IPS-11a (cell line): ENCODE measurements at regions not wholly inside any gene's neighbourhood (a gene's known extent, or its start where the extent isn't known, plus 50 kb on each side); places are given as distances from the start of the nearest gene placed in this dataset.
"Not testable (repeated sequence)": the region's sequence is repeated elsewhere in the genome, so short reads cannot be mapped to it uniquely, and the experiment has no call there.

Experiments
- H3K4me3 ChIP-seq: one replicate; pipeline ENCODE4 v1.5.1; 2013; ENCODE audit warnings: low read depth, low read length, control low read depth

GRCh38 chr13:21228738-21229137 is 52.3 kb downstream of the MRPL57 start:
- H3K4me3 ChIP-seq, result no peak overlapping the region

GRCh38 chr13:21229241-21230024 is 53.0 kb downstream of the MRPL57 start:
- no peak overlapping the region for H3K4me3 ChIP-seq

GRCh38 chr13:21230516-21230915 is 54.1 kb downstream of the MRPL57 start:
- no peak overlapping the region for H3K4me3 ChIP-seq

GRCh38 chr13:21231426-21231940 is 55.0 kb downstream of the MRPL57 start:
- no peak overlapping the region for H3K4me3 ChIP-seq

- no peak overlapping the region for H3K4me3 ChIP-seq
These were observed 55.7 kb downstream of the MRPL57 start for GRCh38 chr13:21232196-21232595.

- no peak overlapping the region for H3K4me3 ChIP-seq
These were observed 56.1 kb downstream of the MRPL57 start for GRCh38 chr13:21232599-21232998.

- H3K4me3 ChIP-seq, result no peak overlapping the region
These were observed 56.6 kb downstream of the MRPL57 start for GRCh38 chr13:21233086-21233485.

GRCh38 chr13:21234526-21234925 is 58.1 kb downstream of the MRPL57 start:
- no peak overlapping the region for H3K4me3 ChIP-seq

DNA sequence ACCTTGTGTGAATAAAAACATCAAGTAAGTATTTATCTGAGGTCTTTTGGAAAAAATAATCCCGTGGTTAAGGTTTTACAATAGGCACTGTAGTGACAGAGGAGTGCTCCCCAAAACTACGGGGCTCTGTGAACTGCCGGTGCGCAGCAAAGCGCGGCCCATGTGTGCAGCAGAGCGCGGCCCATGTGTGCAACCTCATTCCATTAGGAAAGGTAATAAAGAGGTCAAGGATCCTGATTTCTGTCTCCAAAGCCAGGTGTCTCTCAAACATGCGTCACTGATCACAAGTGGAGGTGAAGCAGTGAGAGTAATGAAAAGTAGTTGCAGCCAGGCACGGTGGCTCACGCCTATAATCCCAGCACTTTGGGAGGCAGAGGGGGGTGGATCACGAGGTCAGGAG is 58.7 kb downstream of the MRPL57 start:
- H3K4me3 ChIP-seq, result no peak overlapping the region

DNA sequence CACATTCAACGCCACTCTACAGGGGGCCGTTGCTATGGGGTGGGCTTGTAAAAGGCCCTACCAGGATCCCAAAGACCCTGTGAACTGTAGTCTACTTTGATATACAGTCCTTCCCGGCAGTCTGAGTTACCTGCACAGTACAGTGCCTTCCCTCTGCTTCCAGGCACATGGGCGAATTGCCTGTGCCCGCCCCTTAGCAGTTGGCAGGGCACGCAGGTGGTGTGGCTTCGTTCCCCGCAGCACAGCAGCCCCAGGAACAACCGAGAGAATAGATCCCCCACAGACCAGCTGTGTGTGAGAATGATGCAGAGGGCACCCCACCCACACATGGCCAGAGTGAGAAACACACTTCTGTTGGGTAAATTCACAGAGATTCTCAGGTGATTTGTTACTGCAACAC is 60.6 kb downstream of the MRPL57 start:
- no peak overlapping the region for H3K4me3 ChIP-seq

DNA sequence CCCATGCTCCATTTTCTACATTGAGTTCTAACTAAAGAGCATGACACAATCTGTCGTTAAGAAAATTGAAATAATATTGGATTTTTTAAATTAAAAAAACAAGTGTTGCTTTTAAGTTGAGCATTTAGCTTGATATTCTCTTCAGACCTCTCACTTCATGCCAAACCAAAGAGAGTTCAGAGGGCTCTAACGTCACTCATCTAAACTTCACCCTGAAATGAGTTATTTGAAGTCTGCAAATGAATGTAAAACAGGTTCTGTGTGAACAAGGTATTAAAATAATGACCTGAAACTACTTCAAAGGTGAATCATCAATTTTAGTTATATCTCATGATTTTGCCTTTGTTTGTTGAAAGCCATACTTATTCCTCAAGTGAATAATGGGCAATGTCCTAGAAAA is 61.8 kb downstream of the MRPL57 start:
- H3K4me3 ChIP-seq, result no peak overlapping the region

- no peak overlapping the region for H3K4me3 ChIP-seq
These were observed 64.1 kb downstream of the MRPL57 start for GRCh38 chr13:21240586-21240985.

GRCh38 chr13:21242236-21242635 is 65.8 kb downstream of the MRPL57 start:
- no peak overlapping the region for H3K4me3 ChIP-seq

- no peak overlapping the region for H3K4me3 ChIP-seq
These were observed 66.8 kb downstream of the MRPL57 start for GRCh38 chr13:21243045-21243897.

DNA sequence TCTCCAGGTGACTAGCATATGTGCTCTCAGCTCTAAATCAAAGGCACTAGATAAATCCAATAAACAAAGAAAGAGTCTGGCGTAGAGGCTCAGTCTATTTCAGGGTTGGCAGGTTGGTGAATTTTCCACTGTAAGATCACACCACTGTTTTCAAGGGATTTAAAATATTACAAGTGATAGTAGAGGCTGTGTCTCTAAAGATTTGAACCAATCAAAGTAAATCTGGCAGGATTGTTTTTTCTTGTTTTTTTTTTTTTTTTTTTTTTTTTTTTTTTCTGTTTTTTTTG is 67.4 kb downstream of the MRPL57 start:
- H3K4me3 ChIP-seq, result not testable (repeated sequence)

DNA sequence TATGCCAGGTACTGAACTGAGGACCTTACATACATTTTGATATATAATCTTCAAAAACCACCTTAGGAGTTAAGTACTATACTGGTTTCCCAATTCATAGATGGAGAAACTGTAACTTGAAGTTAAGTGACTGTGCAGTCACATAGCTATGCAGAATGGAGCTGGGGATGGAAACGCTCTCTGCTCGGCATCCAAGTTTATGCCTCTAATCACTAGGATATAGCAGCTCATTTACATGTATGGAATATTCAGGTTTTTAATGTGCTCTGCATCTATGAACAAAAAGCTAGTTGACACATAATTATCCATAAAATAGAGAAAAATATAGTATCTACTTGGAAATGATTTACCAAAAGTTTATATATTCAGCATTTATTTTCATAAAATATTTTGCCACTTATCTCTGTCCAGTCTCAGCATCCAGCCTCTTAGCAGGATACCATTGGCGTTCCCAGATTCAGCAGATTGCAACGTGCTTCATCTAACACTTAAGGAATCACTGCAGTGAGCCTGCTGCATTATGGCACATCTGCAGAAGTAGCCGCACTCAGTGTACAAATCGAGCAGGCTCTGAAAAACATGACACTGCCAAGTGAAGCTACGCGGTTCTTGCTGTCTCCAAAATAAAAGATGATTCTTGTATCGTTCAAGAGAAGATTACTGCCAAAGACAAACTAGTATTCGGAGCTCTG is 70.4 kb downstream of the MRPL57 start:
- H3K4me3 ChIP-seq, result no peak overlapping the region

- no peak overlapping the region for H3K4me3 ChIP-seq
These were observed 79.9 kb downstream of the MRPL57 start for GRCh38 chr13:21256351-21256761.

- no peak overlapping the region for H3K4me3 ChIP-seq
These were observed 80.4 kb downstream of the MRPL57 start for GRCh38 chr13:21256891-21257290.

DNA sequence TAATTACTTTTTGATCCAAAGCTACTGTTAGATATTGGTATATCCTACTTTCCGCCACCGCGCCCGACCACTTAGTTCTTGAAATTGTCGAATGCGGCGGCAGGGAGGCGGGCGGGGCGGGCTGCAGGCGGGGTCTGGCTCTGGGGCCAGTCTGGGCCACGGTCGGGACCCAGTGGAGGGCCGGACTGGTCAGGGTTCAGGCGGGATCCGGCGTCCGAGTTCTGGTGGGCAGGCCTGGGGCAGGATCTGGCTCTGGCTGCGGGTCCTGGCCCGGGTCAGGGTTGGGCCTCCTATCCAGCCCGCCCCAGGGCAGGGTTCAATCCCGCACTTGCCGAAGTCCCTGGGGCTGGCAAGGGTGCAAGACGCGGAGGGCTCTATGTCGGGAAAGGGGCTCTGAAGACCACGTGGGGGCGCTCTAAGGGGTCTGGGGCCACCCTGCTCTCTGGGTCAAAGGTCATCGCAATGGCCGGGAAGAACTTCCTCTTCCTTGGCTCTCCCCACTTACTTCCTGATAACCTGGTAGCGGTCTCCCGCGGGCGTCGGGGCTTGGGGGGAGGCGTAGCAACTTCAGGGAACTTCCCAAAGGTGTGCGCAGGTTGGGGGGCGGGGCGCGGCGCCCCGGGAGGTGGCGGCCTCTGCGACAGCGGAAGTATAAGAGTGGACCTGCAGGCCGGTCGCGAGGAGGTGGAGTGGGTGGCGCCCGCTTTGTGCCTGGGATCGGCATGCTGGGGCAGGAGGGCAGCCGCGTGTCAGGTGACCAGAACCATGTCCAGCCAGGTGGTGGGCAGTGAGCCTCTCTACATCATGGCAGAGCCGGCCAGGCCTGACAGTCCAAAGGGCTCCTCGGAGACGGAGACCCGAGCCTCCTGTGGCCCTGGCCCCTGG is 83.4 kb downstream of the MRPL57 start:
- no peak overlapping the region for H3K4me3 ChIP-seq

DNA sequence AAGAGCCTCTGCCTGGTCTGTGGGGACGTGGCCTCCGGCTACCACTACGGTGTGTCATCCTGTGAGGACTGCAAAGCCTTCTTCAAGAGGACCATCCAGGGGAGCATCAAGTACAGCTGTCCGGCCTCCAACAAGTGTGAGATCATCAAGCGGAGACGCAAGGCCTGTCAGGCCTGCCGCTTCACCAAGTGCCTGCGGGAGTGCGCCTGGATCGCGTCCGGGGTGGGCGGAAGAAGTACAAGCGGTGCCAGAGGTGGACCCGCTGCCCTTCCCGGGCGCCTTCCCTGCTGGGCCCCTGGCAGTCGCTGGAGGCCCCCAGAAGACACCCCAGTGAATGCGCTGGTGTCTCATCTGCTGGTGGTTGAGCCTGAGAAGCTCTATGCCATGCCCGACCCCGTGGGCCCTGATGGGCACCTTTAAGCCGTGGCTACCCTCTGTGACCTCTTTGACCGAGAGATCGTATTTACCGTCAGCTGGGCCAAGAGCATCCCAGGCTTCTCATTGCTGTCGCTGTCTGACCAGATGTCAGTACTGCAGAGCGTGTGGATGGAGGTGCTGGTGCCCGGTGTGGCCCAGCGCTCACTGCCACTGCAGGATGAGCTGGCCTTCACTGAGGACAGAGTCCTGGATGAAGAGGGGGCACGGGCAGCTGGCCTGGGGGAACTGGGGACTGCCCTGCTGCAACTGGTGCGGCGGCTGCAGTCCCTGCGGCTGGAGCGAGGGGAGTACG is 84.3 kb downstream of the MRPL57 start:
- not testable (repeated sequence) for H3K4me3 ChIP-seq
